Adrenal gland (tissue), 5 donors: ENCODE measurements at regions not wholly inside any gene's neighbourhood (a gene's known extent, or its start where the extent isn't known, plus 50 kb on each side); places are given as distances from the start of the nearest gene placed in this dataset.

Experiments
- CTCF ChIP-seq, 6 experiments: fragments of 450-650 bp in 4 of 6; fragments of 200-600 bp in 2 of 6; sonication (generic) in 1 of 6; IDR thresholded peaks; 1 replicate in 5 of 6; 2 replicates in 1 of 6; pipeline versions ENCODE4 v1.5.1 to v1.8.0; 2016 to 2021; ENCODE audit warnings: antibody characterized with exemption in 6 of 6, mild to moderate bottlenecking in 2 of 6, moderate library complexity in 1 of 6
- POLR2A ChIP-seq, 2 donors: fragments of 450-650 bp; IDR thresholded peaks; one replicate each; pipeline ENCODE4 v1.6.1; 2017; ENCODE audit warnings: antibody characterized with exemption in 2 of 2, mild to moderate bottlenecking in 2 of 2, moderate library complexity in 1 of 2
- donor health status: DM: no; HTN: no; CAD: no.

GRCh38 chr5:21615195-21615765 is 1237.9 kb downstream of the CDH12 start:
- no peak for TF ChIP-seq POLR2A (IDR thresholded peaks at IDR 0.05)
- no peak for TF ChIP-seq CTCF (IDR thresholded peaks at IDR 0.05)
